SIG-M5 treated with dmso at 0.1 percent for 504 hours (cell line): ENCODE measurements at regions not wholly inside any gene's neighbourhood (a gene's known extent, or its start where the extent isn't known, plus 50 kb on each side); places are given as distances from the start of the nearest gene placed in this dataset.

ENCODE experiments used
- DNase-seq: peaks from one replicate; lab custom pipeline; 2025; ENCODE audit not compliant: unreplicated experiment; lab: John Stamatoyannopoulos, UW

DNA sequence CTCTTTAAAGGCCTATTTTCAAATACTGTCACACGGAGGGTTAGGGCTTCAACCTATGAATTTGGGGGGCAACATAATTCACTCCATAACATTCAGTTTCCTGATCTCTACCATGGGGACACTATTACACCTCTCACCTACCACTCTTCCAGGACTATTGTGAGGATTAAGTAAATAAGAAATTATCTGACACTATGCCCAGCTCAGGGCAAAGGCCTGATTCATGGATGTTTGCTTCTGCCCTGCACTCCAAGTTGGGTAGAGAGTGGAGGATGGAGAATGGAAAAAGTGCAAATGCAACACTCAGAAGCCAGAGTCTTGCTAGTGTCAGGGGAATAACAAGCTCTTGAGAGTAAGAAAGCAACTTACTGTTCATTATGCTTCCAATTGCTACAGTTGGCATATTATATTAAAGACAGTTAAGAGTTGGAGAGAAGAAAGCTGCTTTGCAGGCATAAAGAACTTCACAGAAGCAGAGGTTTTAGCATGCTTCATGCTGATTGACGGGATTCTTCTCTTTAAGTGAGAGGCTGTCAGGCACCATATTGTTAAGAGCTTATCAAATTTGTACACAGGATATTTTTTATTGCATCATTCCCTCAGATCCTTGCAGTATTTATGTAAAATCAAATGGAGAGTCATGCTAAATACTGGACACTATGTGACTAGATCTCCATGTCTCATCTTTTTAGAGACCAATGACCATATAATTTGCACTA, 375.3 kb downstream of the VPS13C start:
- no peak for DNase-seq

DNA sequence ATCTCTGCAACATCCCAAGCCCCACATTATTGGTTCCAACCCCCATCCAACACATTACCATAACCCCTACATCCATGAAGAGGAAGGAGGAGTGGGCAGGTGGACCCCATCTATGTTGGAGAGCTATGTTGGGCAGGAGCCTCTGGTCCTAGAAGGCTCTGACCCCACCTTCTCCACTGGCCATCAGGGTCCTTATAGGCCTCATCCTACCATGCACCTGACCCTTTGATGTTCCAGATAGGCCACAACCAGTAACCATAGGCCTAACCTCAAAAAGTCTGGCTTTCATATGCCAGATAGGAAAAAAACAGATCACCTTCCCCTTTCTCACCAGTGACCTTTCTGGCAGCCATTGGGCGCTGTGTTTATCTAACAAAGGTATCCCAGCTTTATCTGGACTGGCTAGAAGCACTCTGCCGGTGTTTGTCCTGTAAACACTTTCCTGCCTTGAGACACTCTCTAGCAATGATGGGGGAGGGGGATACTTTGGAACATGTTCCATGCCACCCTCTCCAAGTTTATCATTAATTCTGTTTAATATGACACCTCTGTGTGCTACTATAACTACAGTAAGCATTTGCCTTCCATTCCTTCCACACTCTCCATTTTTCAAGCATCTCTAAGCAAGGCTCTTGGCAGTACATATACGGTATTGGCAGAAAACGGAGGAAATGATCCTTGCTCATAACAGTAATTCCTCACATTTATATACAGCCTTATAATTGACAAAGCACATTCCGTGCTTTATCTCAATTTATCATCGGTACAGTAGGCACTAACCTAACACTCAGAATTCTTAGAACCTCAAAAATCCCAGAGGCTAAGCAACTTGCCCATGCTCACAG, 377.1 kb downstream of the VPS13C start:
- DNase-seq = no peak

DNA sequence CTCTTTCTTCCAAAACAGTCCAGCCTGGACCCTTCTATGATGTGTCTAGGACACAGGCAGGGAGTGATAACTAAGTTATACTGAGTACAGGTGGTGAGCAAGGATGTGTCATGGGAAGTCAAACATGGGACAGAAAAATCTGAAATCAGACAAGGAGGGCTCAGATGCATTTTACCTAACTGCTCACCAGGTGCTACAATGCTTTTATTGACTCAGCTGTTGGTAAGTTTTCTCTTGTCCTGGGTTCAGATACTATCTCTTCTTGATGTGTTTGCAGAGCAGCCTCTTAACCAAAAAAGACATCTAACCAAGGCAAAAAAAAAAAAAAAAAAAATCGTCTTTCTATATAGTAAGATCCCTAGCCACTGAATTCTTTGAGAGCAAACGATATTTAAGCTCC, 378.6 kb downstream of the VPS13C start:
- no peak for DNase-seq

DNA sequence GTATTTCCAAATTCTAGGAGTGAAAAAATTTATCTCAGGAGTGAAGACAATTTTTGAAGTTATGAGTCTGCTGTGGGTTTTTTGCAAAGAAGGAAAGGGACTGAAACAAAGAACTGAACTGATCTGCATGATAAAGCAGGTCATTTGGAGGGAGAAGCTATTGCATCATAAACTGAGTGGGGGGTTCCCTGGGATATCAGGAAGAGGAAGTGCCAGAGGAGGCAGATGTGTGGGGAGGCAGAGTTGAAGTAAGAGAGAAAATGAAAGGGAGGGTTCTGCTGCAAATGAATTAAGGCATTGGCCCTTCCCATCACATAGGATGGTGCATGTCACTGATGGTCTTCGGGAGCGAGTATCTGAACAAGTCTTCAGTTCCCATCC, 379.2 kb downstream of the VPS13C start:
- peak; percentile 5 for DNase-seq

DNA sequence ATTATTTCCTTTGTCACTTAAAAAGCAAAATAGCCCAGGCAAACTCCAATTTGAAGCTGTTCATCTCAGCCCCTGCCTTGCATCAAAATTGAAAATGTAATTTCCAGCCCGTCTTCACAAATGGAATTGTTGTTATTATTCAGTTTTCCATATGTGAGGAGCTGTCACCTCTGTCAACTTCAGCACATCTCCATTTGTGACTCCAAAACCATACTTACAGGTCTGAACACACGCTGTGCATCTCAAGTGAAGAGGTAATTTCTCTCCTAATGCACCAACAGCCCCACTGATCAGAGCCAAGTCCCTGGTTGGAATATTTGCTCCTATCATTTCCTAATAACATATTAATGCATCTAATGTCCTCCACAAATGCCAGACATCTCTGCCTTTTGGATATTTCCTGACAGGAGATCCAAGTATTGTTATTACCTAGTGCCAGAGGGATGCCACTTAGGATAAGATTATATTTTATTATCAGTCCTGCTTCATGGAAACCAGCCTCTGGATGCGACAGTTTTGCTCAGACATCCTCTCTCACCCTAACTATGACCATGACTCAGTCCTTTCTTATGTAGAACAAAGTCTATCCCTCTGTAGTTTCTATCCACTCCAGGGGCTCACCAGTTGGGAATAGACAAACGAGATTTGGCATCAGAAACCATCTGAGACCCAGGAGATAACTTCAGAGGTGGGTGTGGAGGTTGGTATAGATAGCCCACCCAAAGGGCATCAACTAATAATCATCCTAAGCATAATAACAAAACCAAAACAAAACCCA, 379.8 kb downstream of the VPS13C start:
- DNase-seq = no peak

DNA sequence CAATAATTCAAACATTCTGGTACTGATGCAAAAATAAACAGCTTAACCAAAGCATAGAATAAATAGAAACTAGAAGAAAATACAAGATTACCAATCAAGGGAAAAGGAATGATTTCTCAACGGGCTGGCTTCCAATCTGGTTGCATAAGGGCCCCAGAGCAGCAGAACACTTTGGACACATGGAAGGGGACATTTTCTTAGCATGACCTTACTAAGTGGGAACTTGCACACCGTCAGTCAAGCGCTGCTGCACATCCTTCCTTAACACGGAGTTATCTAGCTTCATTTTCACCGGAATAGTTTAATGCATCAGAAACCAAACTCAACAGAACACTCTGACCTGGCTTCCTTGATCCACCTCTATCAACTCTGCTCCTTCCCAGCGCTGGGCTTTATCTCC, 388.5 kb downstream of the VPS13C start:
- DNase-seq = no peak

DNA sequence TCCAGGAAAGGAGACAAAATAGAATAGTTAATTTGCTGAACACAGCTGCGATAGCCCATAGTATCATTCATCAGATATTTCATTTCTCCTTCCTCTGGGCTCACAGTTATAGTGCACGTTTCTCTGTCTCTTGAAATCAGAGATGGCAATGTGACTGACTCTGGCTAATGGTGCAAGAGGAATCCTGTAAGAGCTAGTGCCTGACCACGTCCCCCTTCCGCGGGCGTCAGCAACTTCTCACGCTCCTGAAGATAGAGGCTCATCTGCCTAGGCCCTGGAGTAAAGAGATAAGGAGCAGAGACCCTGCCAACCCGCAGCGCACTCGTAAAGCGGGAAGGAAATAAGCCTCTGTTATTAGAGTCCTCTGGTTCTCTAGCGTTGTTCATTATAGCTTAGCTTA, 391.8 kb downstream of the VPS13C start:
- no peak for DNase-seq

DNA sequence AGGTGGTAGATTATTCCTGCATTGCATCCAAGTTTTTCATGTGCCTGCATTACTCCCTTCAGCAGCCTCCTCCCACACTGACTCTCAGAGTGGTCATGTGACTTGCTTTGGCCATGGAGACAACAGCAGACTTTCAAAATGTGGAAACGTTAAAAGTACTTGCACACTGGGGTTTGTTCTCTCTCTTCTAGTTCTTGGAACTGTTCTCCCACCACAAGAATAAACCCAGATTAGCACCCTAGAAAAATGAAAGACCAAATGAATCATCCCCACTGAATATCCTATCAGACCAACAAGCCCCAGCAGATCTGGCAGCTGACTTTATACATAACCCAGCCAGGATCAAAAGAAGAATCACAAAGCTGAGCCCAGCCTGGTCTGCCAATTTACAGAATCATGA, 398.5 kb downstream of the VPS13C start:
- no peak for DNase-seq

DNA sequence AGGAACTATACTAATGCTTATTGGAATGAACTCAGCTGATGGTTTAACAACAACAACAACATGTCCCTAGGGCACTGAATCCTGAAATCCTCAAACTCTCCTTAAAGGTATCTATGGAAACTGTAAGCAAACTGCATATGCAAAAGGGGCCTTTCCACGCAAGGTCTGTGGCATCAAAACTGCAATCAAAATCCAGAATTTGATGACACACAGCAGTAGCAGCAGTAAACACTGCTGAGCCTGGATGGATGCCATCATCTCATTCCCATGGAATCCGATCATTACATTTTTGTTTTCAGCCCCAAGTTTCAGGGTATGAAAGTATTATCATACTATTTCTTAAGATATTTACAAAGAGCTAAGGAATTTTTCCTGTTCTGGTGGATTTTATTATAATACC, 399.7 kb downstream of the VPS13C start:
- no peak for DNase-seq

DNA sequence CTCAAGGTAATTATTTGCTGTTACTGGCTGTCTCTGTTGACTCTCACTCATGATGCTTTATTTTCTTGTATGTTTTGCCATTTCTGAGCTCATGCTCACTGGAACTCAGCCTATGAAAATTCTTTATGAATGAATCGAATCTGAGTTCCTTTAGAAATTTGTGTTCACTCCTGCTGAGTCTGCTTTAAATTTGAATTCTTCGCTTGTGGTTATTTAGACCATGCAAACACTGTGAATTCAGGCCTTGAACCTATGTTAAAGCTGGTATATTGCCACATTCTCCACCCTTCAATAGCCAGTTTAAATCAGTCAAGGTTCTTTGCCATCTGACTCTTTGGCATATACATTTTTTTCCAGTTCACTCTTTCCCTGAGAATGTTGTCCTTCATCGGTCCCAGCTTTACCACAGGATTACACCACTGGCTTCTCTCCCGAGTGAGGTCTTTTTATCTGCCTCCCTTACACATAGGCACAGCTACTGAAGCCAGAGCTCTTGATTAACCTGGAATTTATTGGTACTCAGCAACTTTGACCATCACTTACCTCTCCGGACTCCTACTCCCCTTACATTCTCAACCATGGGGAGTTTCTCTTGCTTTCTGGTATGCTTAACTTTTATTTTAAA, 400.6 kb downstream of the VPS13C start:
- no peak for DNase-seq

DNA sequence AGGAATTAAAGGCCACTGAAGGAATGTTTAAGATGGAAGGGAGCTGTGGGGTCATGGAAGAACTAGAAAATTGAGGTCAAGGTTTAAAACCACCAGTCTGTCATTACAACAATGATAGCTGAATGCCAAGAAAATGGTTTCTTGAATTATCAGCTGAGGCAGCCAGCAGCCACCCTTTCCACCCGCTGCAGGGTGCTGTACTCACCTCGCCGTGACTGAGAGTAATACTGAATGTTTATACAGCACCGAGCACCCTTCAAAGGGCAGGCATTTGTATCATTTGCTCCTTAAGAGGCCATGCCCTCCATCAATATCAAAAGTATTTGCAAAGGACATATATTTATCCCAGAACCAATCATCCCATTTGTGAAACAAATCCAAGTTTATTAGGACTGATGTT, 402.8 kb downstream of the VPS13C start:
- no peak for DNase-seq

DNA sequence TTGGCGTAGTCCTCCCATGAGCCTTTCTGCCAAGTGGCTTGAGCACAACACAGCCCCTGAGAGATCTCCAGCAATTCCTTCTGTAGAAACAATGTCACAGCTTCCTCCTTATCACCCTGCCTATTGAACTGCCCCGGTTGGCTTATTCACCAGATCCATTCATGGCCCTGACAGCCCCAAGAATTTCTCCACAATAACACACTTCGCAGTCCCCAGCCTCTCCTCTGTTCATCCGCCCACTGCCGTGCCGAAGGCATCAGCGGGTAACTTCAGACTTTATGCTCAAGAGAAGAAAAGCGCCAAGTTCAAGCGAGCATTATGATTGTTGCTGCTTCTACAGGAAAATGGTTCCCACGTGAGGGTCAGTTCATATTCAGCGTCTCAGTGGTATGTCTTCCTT, 403.9 kb downstream of the VPS13C start:
- no peak for DNase-seq

DNA sequence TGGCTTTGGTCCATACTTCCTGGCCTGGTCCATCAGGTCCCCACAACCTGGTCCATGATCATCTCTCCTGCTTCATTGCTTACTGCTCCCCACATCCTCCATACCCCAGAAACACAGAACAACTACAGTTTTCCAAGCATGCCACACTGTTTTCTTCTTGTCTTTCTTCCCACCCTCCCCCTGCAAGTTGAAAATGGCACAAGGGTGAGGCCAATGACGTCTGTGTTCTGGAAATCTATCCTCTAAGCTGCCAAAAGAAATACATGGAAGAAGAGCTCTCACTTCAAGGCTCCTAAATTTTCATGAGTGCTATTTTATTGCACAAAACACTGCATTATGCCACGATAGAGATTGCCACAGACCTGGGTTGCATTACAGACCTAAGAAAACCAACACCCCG, 404.4 kb downstream of the VPS13C start:
- no peak for DNase-seq

DNA sequence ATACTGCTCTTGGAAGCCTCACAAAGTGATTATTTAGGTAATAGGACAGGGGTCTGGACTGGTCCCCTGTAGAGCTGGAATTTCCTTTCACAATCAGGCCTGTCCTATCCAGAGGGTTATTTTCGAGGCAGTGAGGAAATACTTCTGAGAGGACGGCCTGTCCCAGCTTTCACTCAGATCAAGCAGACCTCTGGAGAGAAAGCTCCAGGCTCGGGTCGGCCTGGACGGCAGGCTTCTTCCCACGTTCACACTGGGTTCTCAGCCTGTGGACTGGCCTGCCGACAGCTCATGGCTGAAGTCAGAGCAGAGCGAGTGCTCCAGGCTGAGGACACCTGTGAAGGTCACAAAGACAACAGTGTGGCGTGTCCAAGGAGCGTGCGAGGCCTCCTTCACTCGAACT, 405.3 kb downstream of the VPS13C start:
- DNase-seq = no peak

DNA sequence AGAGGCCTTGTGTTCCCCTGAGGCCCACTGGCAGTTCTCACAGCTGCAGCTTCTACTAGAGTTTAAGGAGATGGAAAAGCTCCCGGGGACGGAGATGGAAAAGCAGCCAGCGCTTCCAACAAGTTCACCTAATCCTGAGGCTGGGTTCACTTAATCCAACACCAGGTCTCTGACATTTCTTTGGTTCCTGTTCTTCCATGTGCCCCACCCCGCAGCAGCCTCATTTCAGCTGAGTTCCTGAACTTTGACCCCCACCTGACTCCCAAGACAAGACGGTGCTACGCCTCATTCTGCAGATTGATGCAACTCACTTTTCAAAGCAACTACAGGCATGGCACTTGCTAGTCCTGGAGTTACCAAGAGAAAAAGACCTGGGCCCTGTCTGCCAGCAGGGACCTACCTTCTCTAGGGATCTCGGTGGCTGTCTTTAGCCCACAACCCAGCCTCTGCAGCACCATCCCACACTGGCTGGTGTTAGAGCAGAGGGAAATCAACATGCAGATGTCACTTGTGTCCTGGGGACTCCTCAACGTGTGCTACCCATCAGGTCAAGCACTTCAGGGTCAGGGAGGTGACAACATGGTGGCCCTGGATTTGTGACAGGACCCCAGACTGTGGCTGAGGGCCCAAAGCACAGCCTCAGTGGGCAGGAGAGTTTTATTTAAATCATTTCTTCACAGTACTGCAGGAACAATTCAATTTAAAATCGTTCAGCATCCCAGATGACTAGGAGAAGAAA, 406.1 kb downstream of the VPS13C start:
- DNase-seq = no peak

DNA sequence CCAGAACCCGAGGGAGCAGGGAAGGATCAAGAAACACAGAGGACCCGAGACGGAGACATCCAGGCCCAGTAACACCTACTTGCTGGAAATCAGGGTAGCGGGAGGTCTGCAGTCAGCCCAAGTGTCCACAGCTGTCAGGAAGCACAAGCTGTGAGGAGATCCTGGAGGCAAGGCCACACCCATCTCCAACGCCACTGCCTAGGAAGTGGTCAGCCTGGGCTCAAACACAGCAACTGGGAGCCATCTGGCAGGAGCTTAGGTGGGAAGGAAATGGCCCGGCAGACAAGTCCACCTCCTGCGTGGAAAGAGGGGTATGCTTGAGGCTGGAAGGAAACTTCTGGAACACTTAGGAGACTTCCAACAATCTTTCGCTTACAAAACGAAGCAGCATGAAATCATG, 407.1 kb downstream of the VPS13C start:
- no peak for DNase-seq

DNA sequence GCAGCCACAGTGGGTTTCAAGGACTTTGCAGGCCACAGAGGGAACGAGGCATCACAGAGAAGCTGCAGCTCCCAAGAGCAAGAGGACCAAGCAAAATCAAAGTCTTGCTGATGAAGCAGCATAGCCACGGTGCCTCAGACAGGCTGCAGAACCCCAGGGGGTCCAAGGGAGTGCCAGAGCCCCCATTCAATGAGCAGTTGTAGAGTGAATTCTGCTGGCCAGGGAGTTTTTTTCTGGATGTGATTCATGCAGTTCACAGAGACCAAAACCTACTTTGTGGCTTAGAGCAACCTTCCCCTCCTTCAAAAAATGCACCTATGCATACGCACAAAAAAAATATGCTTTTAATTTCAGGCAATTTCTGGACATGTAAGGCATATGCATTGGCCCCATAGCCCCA, 409.0 kb downstream of the VPS13C start:
- no peak for DNase-seq

DNA sequence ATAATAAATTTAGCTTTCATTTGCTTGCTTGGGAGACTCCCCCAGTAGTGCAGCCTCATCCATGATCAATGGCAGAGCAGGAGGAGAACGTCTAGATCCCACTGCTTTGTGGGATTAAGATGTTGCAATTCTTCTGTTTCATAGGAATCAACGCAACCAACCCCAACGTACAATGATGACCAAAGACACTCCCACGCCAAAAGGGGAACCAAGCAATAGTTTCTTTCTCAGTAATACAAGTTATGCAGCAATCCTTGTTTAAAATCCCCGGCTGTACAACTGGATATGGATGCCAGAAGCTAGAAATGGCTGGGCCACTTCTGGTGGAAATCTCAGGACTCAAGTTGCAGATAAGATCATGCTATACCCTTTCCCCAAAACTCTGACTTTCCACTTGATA, 411.2 kb downstream of the VPS13C start:
- no peak for DNase-seq

DNA sequence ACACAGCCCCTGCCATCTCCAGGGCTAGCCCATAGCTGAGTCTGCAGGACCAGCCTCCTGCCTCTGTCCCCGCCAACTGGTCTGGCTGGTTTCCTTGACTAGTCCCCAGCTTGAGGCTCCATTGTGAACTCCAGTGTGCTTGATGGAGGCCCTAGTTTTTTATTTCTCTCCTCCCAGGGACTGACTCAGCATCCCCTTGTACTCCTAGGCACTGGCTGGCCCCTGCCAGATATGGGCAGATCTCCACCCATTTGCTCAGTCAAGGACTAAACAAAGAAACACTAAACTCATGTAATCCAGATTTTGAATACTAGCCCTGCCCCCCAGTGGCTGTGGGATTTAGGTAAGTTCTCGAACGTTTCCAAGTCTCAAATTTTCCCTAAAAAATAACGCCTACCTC, 415.4 kb upstream of the RORA start:
- DNase-seq = no peak

DNA sequence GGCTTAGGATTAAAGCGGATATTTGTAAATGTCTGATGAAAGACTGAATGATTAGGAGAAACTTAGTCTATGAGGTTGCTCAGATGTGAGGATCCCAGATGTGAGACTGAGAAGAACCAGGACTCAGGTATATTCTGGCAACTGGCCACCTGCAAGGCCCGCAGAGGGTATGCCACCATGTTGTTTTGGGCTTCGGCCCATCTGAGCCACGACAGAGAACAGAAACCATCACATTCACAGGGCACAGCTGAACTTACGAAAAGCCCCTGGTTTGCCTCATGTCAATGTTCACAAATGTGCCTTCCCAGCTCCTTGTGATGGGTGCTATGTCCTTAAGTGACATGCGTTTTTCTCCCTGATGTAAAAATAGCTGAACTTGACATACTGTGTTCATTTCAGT, 412.5 kb upstream of the RORA start:
- DNase-seq = no peak

DNA sequence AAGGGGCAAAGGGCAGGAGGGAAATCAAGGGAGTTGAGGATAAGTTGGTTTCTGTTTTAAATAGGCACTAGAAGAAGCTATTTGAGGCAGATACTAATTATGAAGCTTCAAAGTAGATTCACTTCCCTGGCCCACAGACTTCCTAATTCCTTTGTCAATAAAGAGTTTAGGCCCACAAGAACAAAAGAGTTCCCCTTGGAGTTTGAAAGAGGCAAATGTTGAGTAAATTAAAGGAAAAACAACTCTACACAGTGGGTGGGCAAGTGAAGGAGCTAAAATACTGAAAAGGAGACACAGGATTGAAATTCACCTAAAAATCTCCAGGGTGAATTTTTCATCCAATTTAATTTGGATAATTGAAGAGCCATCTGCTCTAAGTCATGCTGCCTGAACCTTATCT, 411.7 kb upstream of the RORA start:
- no peak for DNase-seq
